GM21717 (cell line): ENCODE measurements at regions not wholly inside any gene's neighbourhood (a gene's known extent, or its start where the extent isn't known, plus 50 kb on each side); places are given as distances from the start of the nearest gene placed in this dataset.

Experiments used
- ATAC-seq: cut with Tn5 transposase; IDR thresholded peaks from one replicate; pipeline ENCODE4 v1.9.1; 2021; ENCODE audit warnings: mild to moderate bottlenecking, moderate library complexity; ENCODE audit not compliant: unreplicated experiment

DNA sequence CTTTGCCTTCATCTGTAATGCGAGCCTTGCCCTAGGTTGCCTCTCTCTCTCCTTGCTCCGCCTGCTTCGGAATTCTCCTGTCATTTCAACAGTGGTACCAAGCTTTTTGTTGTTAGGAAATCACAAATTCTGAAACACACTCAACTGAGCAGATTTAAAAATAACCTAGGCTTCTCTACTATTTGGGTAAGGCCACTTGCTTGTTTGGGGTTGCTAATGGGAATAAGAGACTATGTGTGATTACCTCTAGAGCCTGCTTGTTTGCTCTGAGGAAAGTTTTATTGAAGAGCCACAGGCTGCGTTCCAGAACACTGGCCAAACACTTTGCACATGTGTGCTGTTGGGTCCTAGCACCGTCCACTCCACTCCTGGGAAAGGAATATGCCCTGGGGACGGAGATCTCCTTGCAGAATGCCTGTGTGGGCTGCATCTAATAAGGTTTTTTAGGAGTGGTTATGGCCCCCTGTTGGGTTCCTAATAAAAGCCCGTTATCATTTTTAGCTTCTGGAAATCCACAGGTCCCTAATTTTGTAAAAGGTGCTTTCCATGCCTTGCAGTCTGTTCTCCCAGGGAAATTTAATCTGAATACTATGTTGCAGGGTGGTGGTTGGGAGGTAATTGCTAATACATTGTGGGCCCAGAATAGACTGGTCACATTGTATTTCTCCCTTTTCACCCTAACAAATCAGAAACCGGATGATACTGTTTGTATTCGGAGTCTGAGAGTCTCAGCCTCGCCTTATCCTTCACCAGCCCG lies 68.7 kb upstream of the KLF6 start:
- ATAC-seq: no peak

- no peak for ATAC-seq
Observed at GRCh38 chr10:3853016-3853415, 68.0 kb upstream of the KLF6 start.

DNA sequence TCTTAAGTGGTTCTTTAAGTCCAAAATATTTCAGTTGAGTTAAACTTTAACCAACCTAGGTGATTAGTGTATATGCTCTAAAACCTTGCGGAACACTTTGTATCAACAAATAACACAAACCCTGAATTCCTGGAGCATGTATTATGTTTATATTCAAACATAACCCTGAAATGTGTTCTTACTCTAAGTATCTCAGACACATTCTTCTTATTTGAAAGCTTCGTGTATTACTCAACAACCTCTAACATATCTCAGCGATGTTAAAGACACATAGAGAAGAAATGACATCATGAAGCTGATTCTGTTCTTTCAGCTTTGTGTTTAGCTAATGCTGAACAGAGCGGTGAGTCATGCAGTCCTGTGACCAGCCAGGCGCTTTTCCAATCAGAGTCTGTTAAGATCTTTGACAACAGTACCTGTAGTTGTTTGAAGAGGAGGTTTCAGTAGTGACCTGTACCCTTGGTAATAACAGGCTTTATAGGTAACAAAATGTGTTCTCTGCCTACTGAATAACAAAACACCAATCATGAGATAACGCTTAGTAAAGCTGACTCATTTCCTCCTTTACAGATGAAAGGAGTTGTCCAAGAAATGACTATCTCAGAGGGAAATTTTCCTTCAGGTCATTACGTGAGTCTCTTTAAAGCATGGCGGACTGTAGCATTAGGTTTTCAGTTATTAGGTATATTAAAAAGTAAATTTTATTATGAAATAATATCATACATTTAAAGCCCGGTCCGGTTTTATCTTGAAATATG lies 67.3 kb upstream of the KLF6 start:
- peak; percentile 85 for ATAC-seq

- ATAC-seq: no peak
Observed at GRCh38 chr10:3850999-3851937, 66.3 kb upstream of the KLF6 start.

- ATAC-seq: no peak
Observed at GRCh38 chr10:3848775-3849635, 64.0 kb upstream of the KLF6 start.

DNA sequence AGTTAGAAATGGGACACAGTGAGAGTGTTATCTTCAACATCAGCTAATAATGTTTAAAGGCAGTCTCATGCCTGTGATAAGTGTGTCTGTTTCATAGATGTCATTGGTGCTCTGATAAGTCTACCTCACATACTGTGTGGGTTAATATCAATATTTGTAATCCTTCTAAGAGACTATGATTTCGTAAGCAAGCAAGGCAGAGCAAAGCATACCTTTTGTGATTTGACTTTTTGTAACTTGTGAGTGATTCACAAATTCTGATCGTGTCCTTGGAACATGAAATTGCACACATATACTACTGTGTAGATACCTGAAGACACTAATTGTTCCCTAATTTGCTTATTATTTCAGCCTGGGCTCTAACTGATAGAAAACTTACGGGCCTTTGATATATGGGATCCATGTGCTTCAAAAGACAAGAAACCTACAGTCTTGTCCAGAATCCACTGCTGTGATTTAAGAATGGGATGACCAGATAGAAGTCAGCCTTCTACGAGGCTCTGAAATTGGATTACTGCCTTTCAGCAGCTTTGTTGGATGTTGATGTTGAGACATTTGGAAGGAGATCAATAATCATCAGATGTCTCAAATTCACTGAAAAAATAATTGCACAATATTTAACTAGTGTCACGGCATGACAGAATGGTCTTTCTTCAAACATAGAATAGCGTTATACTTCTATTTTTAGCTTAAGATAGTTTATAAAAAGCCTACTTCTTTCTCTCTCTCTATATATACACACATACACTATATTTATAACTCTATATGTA lies 63.2 kb upstream of the KLF6 start:
- no peak for ATAC-seq

DNA sequence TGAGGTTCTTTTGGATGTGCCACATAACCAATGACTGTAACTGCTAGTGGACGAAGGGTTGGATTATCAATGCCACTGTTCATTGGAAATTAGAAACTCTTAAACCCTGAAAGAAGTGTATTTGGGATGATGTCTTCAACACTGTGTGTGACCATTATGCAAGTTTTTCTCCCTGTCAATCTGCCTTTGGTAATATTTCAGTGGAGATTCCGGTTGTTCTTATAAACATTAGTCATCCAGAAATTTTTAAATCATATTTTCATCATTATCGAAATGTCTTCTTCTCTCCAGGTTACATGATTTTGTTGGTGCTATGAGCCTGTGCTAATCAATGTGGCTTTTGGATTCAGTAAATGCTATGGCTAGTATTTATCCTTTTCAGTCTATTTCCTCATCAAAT lies 61.7 kb upstream of the KLF6 start:
- no peak for ATAC-seq

- no peak for ATAC-seq
Observed at GRCh38 chr10:3844491-3845025, 59.5 kb upstream of the KLF6 start.

- ATAC-seq: no peak
Observed at GRCh38 chr10:3838460-3839437, 53.7 kb upstream of the KLF6 start.

- ATAC-seq: no peak
Observed at GRCh38 chr10:3837647-3838459, 52.8 kb upstream of the KLF6 start.

- peak; percentile 54 for ATAC-seq
Observed at GRCh38 chr10:3836222-3836820, 51.3 kb upstream of the KLF6 start.

DNA sequence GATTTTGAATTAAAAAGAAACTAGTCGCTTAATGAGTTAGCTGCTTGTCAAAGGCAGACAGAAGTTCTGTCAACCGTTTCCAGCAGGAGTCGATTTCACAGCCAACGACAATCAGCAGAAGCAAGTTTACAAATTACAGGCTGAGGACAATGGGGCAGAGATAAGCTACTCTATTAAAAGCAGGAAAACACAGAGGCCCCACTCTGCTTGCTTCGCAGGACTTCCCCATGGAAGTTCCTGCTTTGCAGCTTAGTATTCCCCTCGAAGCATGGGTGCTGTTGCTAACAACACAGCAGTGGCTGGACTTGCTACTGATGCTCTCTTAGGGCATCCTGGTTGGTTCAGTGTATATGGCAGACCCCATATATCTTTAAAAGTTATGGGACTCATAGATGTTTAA lies 50.8 kb upstream of the KLF6 start:
- peak; percentile 54 for ATAC-seq

GRCh38 chr10:3834947-3835346 lies 49.9 kb upstream of the KLF6 start:
- no peak for ATAC-seq
